Renal pelvis (tissue), 1 donor: ENCODE measurements at regions not wholly inside any gene's neighbourhood (a gene's known extent, or its start where the extent isn't known, plus 50 kb on each side); places are given as distances from the start of the nearest gene placed in this dataset.
A peak's percentile ranks its signal among the peaks of the same experiment; 100 is the strongest.

Experiments used
- DNase-seq: peaks from one replicate; pipeline ENCODE4 v3.0.0-alpha.2; 2013

DNA sequence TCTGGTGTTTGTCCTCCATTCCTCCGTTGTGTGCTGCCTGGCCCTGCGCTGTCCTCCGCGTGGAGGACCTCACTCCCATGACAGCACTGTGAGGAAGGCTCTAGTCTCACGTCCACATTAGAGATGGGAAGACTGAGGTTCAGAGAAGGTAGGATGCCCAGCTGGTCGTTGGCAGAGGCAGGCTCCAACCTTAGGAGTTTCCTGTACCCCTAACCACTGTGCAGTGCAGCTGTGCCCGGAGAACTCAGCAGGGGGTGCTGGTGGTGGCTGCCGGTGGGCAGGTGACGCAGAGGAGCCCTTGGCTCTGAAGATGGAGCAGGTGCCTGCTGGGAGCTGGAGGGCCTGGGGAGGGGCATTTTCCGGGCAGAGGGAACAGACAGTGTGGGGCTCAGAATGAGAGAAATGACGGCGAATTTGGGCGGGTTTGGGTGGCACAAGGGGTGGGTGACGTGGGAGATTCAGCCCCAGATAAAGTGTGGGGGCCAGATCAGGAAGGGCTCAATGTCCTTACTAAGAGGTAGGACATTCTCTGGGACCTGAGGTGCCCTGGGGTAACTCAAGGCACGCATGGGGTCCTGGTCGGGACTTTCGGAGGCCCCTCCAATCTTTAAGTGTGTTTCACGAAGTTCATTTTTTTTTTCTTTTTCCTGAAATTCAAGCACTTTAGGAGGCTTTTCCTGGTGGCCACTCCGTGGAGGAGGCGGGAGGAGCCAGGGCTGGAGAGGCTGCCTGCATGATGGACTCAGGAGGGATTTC, 535.0 kb downstream of the TBC1D22A start:
- no peak for DNase-seq

DNA sequence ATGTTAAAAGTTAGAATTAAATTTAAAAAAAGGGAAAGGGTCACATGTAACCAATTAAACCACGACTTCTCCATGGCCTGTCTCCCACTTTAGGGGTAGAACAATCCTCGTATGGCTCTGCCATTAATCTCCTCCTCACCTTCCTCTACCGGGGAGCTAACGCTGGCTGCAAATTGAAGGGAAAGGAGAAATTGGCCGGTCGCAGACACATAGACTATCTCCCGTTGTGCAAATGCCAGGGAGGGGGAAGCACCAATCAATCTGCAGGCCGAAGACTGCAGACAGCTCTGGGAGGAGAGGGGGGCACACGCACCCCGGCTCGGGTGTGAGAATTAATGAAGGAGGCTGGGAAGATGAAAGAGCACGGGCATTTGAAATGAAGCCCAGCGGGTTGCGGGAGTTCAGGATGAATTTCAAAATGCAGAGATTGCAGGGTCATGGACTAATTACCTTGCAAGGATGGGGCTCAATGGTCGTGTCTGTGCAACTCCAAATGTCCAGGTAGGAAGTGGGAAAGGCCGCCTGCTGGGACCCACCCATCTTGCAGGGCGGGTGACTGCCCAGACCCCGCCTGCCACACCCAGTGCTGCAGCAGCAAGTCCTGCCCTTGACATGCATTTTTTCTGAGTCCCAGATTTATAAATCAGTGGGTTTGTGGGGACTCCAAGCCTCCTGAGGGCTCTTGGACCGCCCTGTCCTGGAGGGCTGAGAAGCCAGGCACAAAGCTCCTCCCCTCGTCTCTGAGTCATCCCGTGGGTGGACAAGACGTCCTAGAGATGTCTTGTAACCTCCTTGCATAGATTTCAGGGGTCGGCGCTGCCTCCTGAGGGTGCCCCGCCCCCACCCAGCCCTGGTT, 534.2 kb downstream of the TBC1D22A start:
- no peak for DNase-seq

DNA sequence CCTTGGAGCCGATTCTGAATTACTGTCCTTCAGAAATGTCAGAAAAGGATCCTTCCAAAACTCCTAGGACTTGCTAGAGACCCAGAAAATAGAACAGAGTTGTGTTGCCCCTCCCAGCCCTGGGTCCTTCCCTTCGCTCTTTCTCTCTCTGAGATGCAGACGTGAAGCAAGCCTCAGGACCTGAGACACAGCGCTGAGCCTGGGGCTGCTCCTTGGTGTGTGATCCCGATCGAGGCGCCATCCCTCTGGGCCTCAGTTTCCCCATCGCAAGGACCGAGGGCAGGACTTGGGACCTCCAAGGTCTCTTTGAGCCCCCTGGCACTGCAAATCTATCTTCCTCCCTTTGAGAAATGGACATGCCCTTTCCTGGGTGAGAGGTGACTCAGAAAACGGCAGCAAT, 533.5 kb downstream of the TBC1D22A start:
- DNase-seq, result no peak

DNA sequence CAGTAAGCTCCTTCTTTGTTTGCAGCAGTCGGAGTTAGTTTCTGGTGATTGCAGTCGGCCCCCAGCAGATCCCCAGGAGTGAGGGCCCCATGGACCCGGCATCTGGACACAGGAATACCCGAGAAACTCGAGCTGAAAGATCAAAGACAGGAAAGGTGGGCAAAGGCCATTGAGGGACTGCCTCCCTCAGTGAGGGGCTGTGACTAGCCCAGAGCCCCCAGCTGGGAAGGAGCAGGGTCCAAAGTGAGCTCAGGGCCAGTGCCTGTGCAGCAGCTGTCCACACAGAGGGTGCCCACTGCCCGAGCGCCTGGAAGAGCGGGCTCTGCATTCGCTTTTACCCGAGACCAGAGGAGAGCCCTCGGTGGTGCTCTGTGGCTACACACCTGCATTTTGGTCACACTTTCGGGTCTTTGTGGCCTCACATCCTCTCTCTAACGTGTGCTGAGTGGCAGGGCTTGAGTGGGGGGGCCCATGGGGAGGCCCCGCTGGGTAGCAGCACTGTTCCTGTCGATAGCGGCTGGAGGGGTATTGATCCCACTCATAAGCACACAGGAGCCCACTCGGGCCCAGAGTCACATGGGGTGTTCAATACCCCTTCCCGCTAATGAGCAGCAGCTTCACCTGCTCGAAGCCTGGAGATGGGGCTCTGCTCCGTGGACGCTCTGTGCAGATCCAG, 532.9 kb downstream of the TBC1D22A start:
- no peak for DNase-seq

DNA sequence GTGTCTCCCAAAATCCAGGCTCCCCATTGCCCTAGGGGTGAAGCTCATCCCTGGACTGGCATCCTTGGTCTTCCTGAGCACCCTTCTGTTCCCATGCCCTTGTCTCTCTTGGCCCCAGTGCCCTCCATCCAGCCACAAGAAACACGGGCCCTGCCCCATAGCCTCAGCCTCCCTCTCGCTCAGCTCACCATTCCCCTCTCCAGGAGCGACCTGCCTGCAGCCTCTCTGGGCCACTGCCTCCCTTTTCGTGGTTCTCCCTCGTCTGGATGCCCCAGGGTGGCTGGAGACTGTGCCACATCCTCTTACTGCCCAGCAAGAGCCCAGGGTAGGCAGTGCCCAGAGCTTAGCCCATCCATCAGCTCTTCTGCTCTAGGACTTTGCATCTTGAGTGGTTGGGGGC, 532.1 kb downstream of the TBC1D22A start:
- no peak for DNase-seq

DNA sequence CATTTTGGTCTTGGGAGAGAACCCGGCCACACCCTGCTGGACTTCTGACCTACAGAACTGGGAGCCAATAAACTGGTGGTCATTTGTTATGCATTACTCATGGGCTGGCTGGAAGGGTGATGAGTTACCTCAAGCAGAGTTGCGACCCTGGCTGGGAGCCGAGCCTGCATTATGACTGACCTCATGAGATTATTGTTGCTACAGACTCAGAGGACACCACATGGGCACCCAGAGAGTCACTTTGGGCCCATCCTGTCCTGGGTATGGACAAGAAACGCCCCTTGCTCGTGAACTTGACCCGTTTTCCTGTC, 531.7 kb downstream of the TBC1D22A start:
- DNase-seq, result no peak

DNA sequence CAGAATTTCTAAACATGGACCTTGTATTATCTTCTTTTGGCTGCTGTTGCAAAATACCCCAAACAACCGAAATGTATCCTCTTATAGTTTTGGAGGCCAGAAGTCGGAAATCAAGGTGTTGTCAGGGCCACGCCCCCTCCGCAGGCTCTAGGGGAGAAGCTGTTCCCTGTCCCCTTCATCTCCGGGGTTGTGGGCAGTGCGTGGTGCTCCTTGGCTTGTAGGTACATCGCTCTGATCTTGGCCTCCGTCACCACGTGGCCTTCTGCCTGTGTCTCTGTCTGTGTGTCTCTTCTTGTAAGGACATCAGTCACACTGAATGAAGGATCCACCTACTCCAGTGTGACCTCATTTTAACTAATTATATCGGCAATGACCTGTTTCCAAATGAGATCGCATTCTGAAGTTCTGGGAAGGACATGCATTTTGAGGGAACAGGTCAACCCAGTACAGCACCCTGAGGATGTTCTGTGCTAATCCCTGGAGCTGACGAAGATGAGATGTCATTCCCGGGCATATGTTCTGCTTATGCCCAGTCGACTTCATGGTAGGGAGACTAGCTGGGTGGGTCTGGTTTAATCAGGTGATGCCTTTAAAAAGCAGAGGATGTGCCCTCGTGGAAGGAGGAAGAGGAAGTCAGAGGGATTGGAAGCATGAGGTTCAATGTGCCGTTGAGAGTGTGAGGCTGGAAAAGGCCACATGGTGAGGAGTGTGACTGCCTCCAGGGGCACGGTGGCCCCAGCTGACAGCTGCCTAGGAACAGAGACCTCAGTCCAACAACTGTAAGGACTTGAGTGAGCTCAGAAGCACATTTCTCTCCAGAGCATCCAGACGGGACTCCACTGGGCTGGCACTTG, 531.1 kb downstream of the TBC1D22A start:
- DNase-seq, result no peak

DNA sequence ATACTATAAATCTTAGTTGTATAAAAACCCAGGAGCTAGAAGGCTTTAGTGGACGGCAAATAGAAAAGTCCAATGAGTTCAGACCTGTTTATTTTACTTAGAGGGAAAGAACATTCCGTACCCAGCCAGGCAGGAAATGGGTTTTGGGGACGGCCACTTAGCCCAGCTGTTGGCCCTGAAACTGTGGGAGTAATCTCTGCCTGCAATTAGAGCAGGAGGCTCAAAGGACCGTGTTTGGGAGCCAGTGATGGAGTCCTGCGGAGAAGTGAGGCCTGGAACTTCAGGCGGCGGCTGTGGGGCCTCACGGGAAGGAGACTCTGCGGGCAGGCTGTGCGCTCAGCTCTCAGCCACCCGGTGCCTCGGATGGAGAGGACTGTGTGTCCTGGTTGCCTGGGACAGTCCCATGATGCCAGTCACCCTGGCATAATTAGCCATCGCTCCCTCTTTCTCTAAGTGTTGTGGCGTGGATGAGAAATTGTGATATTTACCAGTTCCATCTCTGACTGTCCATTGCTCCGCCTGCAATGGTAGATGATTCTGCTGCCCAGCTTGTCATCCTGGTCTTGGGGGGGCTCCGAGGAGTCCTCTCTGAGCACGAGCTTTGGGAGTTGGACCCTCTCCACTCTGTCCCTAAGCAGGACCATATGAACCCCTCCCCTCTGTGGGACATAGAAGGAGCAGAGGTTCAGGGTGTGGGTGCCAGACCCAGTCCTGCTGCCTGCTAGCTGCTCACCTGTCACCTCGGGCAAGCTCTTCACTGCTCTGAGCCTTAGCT, 530.3 kb downstream of the TBC1D22A start:
- DNase-seq, result peak; percentile 75

DNA sequence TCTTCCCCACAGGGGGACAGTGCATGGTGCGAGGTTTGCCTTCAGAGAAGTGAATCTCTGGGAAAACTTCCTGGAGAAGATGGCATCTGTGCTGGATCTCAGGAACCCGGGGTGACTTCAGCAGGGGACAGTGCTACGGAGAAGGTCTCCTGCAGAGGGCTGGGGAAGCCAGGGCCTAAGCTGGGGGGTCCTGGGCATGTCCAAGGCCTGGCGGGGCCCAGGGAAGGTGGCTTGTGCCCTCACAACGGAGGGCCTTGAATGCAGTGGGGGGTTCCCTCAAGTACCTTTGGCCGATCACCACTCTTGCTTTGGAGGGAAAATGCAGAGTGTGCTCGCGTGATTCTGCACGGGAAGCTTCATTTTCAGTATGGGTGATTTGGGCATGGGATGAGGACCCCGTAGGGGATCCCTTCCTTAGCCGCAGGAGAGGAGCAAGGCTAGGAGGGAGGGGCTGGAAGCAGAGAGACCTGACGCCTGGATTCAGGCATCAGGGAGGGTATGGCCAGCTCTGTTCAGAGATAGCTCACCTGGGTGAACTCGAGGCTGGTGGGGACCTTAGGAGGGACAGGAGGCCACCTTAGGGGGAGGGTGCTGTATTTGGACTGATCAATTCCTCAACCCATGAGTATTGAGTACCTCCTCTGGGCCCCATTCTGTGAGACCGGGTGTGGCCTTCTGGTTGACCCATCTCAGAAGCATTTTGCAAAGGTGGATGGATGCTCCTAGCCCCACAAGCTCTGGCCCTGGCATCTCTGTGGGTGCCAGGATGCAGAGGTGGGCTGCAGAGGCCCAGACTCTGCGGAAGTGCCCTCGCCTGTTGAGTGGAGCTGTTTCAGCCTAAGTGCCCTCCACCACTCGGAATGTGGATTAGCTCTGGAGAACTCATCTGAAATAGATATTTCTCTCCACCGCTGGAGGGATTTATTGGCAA, 529.4 kb downstream of the TBC1D22A start:
- no peak for DNase-seq

DNA sequence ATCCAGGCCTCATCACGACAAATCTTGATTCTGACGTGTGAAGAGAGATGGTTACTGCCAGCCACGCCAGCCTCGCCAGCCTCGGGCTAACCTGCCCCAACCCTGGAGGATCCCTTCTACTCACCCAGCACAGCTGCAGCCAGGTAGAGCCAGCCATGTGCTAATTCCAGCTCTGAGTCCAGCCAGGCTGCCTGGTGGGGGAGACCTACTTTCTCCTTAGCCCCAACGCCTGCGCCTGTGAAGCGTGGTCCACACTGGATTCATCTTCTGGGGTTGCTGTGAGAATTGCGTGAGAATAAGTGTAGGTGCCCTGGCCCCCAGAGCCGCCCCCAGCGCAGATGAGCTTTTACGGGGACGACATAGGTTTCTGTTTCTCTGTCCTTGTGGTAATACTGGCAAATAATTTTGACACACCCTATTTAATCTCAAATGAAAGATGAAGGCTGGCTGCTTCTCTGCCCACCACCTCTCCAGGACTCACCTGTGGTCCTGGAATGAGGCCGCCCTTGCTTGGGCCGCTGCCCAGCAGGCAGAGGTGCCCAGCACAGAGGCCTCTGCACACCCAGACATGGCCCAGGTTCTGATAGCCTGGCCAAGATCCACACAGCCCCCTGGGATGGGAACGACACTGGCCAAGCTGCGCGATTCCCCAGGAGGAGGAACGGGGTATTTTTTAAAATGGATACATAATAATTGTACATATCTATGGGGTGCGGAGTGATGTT, 528.4 kb downstream of the TBC1D22A start:
- no peak for DNase-seq

DNA sequence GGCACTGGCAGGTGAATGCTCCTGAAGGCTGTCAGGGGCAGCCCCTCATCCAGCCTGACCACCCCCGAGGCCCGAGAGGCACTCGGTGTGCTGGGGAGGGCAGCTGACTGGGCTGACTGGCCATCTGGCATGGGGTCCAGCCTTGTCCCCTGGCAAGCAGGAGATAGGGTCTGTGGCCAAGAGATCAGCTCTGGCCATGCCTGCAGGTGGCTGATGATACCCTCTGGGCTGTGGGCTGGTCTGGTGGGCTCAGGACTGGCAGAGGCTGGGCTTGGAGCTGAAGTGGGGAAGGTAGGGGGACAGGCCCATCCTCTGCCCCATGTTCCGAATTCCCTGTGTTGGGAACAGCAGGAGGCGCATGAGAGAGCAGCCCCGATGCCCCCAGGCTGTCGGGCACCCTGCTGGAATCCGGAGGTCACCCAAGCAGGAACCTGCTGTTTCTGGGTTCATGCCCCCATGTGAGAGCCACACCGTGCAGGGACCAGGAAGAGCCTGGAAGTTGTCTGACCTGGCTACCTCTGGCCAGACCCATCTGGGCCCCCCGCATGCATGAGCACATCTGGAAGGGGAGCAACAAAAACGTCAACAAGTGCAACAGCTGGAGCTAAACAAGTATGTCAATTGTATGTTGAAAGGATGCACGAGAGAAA, 527.0 kb downstream of the TBC1D22A start:
- no peak for DNase-seq

DNA sequence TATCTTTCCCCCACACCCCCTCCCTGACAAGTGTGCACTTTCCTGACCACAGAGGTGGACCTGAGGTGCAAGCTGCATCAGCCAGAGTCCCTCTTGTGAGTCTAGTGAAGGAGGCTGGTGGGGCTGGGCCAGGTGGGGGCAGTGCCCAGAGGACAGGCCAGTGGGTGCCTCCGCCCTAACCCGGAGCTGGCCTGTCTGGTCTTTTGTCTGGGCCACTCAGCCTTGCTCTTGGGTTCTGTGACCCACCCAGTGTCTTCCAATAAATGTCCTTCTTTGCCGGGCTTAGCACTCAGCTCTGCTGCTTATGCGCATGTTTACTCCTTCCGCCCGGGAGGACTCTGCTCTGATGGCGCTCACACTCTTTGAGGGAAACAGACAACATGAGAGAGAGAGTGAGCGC, 526.2 kb downstream of the TBC1D22A start:
- DNase-seq, result no peak

DNA sequence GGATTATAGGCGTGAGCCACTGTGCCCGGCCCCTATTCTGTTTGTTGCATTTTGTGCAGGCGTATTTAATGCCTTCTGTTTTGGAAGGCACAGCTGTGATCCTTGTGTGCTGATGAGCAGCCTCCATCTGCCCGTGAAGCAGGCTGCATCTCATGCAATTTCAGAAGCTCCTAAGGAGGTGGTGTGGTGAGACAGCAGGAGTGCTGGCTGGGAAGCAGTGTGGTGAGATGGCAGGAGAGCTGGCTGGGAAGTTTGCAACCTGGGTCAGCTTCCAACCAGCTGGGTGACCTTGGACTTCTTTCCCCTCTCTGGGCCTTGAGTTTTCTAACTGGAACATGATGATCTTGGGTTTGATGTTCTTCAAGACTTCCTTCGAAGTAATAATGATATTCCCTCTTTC, 525.1 kb downstream of the TBC1D22A start:
- DNase-seq, result no peak

DNA sequence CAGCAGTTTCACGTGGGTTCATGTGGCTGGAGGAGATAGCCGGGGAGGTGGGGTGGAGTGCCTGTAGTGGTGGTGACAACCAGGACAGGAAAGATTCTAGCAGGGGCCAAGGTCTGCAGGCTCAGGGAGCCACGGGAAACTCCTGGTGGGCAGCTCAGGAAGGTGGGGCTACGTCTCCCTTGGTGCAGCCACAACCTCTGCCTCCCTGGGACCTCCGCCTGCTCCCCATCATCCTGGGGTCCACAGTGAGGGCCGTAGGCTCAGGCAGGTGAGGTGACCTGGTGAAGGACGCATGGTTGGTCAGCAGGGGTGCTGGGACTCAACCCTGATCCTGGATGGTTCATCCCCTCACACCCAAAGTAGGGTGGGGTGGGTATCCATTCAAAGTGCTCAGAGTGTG, 524.1 kb downstream of the TBC1D22A start:
- no peak for DNase-seq

DNA sequence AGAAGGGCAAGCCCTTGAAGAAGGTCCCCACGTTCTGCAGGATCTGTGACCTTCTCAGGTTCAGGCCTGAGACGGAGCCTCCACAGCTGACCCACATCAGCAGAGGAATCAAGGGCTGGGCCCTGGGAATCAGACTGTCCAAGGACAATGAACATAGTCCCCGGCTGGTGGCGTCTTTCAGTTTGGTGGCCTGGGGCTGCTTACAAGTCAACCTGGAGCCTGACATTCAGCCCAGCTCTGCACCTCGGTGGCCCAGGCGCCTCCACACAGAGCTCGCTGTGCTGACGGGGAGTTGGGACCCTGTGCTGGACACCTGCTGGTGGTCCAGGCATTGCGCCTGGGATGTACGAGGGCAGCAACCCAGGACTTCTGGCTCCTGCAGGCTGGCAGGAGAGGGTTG, 523.5 kb downstream of the TBC1D22A start:
- DNase-seq, result no peak

DNA sequence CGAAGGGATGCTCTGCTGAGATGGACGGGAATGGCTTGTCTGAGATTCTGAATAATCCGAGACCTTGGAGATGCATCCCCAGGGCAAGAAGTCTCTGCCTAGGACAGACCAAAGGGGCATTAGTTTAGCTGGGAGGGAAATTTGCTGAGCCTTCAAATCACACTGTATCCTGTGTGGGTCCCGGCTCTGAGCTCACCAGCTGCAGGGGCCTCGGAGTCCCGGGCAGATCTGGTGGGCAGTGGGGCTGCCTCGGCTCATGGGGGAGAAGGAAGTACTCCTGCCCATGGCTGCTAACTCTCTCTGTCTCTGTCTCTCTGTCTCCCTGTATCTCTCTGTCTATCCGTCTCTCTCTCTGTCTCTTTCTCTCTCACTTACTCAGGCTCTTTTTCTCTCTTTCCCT, 522.4 kb downstream of the TBC1D22A start:
- no peak for DNase-seq

DNA sequence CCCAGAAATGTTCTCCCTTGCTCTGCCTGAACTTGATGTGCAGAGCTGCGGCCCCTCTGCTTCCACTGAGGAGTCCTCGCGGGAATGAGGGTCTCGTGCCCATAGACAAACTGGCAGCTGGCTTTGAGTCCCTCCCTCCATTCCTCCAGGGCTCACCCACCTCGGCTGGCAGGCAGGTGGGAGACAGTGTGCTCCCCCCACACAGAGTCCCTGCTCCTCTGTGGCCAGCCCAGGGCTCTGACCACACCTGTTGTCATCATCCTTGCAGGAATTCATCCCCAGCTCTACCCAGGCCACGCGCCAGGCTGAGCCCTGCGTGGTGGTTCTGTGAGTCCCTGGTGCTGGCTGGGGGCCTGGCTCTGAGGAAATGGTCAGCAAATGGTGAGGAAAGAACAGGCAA, 521.9 kb downstream of the TBC1D22A start:
- no peak for DNase-seq

DNA sequence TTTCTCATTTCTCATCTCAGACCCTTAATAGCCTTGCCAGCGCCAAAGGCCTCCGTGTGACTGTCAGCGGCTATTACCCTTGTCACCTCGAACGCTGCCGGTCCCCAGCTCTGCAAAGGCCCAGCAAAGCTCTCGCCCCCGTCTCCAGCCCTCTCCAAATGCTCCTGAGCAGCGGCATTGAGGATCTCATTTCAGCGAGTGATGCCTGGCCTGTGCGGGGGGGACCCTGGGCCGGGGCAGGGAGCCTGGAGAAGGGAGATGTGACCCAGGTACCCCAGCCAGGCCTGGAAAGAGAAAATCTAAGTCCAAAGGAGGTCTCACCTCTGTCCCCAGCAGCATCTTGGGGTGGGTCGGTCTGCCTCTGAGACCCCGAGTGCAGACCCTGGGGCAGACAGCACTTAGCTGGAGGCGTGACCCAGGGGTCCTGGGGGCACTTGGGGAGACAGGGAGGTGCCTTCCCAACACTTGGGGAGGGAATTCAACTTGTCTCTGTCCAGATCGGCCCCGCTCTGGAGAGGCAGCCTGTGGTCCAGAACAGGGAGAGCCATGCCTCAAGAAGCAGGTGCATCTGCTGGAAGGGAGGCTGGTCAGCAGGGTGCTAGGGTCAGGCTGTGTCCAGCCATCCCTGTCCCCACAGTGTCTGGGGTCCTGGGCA, 521.3 kb downstream of the TBC1D22A start:
- DNase-seq, result no peak
